ENCODE measurements at regions not wholly inside any gene's neighbourhood (a gene's known extent, or its start where the extent isn't known, plus 50 kb on each side); places are given as distances from the start of the nearest gene placed in this dataset.
"Not testable (repeated sequence)": the region's sequence is repeated elsewhere in the genome, so short reads cannot be mapped to it uniquely, and the experiment has no call there.

DNA sequence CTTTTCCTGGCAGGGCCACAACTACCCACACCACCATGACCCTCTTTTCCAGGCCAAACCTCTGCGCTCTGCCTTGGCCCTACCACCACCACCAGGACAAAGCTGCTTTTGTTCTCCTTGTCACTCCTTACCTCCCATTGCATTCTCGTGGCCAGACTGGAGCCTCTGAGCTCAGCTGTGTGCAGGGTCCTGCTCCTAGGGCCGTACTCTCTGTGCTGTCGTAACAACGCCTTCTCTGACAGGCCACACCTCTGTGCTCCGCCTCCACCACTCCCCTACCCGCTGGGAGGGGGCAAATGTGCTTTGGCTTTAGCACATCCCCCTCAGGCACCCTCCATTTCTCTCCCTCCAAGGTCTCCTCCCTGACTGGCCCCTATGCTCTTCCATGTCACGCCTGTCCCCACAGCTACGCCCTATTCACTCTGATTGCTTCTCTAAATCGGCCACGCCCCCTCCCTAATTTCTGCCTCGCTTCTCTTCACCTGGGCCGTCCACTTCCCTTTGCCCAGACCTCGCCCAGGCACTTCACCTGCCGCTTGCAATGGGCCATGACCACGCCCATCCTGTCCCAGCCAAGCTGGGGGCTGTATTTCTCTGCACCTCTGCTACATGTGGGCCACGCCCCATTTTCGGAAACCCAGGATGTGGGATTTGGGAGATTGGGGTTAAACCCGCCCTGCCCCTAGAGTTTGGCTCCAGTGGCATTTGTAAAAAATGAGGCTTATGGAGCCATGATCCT, 472.3 kb downstream of the KLF12 start:
- DNase-seq = no peak

DNA sequence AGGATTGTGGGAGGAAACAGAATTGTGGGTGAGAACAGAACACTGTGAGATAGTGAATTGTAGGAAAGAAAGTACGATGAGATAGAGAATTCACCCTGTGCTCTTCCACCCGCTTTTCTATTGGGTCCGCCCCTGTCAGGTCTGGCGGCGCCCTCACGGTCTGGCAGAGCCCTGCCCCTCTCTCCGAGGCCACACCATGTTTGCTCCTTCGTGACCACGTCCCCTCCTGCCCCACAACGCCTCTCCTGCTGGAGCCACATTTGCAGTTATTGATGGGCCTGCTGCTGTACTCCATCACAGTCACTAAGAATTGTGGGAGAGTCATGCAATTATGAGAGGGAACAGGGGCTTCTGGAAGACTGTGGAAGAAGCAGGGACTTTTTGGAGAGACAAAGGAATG, 473.1 kb downstream of the KLF12 start:
- no peak for DNase-seq

- DNase-seq = no peak
Measured at GRCh38 chr13:73658639-73659038, 475.6 kb downstream of the KLF12 start.

- DNase-seq = no peak
Measured at GRCh38 chr13:73657821-73658540, 476.2 kb downstream of the KLF12 start.

DNA sequence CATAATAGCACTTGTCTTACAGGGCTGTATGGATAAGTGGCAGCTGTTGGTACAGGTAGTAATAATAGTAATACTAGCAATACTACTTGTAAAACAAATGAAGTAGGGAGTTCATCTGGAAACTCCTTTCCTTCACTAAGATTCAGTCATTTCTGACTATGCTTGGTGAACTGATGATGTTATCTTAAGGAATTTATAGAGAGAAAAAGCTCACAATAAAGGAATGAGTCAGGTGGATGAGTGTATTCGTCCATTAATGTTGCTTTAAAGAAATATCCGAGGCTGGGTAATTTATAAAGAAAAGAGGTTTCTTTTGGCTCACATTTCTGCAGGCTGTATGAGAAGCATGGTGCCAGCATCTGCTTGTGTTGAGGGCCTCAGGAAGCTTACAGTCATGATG, 477.3 kb downstream of the KLF12 start:
- no peak for DNase-seq

DNA sequence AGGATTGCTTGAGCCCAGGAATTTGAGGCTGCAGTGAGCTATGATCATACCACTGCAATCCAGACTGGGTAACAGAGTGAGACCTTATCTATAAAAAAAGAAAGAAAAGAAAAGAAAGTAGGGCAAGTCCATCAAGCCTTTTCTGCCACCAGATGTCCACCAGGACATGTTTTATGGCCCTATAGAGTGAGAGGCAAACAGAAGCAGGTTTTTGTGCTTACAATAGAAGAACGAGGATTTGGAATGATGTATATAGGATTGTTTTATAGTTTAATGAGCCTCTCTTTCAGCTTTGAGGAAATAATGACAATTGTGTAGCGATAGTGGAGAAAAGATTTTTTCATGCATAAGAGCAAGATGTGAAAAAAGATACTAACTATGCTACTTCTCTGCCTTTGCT, 480.5 kb downstream of the KLF12 start:
- DNase-seq = no peak

GRCh38 chr13:73647417-73647816, 486.8 kb downstream of the KLF12 start:
- no peak for DNase-seq

- not testable (repeated sequence) for DNase-seq
Measured at GRCh38 chr13:73640476-73641179, 493.6 kb downstream of the KLF12 start.

DNA sequence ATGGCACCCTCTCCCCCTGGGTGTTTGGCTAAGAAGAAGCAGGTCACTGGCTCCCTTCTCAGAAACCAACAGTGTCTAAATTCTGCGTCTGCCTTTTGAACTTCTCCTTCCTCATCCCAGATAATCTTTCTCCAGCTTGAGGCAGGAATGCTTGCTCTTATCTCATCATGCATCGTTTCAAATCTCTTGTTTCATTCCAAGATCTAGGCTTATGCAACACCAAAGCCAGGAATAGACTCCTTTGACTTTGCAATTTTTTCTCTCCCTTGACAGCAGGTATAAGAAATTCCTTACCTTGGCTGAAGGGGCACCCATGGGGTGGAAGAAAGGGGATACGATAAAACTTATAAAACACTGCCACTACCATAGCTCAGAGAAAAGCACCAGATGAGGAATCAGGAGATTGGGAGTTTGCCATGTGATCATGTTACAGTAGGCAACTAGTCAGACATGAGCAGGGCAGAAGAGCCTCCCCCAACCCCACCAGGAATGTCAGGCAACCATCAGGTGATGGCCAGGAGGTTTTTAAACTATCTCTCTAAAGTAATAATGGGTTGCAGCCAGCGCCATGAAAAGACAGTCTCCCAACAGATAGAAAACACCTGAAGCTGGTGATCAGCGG, 498.9 kb downstream of the KLF12 start:
- no peak for DNase-seq

DNA sequence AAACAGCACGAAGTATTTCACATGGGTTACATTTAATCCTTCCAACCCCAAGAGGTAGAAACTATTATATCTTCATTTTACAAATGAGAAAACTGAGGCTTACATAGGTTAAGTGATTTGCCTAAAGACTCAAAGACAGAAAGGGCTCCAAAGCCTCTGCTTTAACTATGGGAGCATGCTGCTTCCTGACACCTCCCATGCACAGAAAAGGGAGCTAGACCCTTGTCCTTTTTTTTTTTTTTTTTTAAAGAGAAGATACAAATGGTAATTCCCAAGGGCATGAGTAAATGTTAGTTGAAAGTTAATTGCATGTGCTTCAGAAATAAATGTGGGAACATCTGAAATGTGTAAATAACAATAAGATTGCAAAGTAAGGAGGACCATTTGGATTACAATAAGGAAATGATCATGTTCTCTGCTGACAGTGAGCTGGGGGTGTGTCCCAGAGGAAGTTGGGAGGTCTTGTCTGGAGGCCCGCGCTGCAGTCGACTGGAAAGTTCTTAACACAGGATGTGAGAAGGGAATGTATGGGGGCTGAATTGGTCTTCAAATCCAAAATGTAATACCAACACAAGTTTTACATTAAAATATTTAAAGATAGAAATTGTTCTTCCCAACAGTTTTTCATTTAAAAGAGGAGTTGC, 500.3 kb downstream of the KLF12 start:
- DNase-seq = no peak

DNA sequence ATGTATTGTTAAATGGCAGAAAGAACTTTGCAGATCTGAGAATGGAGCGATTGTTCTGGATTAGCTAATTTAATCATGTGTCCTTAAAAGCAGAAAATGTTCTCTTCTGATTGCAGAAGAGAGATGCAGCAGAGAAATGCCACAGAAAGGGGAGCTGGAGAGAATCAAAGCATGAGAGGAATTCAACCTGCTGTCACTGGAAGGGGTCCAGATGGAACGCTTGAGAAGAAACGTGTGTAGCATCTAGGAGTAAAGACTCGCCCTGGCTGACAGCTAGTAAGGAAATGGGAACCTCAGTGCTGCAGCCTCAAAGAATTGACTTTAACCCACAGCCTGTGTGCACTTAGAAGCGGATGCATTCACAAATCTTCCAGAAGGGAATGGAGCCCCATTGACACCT, 502.8 kb downstream of the KLF12 start:
- DNase-seq = no peak

DNA sequence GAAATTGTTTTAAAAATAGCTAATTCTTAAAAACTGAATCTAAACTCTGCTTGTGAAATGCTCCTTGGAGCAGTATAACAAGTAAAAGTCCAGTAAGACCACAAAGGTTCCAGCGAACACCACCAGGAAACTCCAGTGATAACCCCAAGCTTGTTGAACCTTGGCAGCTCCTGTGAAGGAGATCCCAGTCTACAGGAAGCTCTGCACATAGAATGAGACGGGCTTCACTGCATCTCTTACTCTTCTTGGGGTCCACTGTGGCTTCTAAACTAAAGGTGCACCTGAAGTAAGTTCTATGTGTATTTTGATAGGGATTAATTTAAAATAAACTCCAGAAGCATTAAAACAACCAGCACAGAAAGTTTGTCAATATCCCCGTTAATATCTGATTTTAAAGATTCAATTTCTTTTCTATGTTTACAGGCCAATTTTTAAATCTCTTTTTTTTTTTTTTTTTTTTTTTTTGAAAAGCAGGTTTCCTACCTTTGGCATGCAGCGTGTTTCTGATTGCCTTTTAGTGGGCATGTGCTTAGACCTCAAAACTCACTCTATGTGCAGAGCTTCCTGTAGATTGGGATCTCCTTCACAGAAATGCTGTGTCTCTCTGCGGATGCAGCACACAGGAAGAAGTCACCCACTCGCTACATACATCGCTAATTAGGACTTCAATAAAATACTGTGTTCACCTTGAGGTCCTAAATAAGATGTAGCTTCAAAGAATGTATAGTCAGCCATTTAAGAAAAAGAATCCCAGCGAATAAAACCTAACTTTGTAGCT, 508.5 kb downstream of the KLF12 start:
- no peak for DNase-seq

- no peak for DNase-seq
Measured at GRCh38 chr13:73623281-73623680, 510.9 kb downstream of the KLF12 start.

GRCh38 chr13:73622381-73622780, 511.8 kb downstream of the KLF12 start:
- no peak for DNase-seq

GRCh38 chr13:73618275-73618865, 515.8 kb downstream of the KLF12 start:
- no peak for DNase-seq

- DNase-seq = no peak
Measured at GRCh38 chr13:73616861-73617260, 517.3 kb downstream of the KLF12 start.

DNA sequence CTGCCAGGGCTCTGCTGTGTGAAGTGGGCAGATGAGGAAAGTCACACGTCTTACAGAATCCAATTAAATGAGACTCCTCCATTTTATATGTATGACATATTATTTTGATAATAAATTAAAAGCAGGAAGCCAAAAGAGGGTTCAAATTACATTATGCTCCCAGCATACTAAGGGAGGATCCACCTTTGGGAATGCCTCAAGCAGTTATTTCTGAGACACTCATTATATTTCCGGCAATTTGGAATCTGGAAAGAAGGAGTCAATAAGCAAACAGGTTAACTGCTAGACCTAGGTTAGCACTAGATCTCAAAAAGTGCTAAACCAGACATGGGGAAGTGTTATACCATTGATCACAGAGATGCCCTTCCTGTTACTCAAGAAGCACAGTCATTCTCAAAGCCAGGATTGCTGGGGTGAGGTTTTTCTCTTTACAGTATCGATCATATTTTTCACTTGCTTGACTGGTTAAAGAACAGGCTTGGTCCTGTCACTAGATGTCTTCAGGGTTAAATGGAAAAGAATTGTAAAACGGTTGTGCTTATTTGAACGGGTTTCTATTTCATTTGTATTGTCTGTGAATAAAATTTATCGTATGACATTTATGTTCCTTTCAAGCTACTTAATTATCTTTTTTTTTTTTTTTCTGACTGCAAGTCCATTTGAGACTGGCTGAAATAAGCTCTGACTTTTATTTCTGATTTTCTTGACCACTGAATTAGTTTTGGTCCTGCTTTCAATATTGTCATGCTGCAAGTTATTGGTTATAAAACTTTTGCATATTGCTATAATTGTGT, 523.2 kb downstream of the KLF12 start:
- no peak for DNase-seq

DNA sequence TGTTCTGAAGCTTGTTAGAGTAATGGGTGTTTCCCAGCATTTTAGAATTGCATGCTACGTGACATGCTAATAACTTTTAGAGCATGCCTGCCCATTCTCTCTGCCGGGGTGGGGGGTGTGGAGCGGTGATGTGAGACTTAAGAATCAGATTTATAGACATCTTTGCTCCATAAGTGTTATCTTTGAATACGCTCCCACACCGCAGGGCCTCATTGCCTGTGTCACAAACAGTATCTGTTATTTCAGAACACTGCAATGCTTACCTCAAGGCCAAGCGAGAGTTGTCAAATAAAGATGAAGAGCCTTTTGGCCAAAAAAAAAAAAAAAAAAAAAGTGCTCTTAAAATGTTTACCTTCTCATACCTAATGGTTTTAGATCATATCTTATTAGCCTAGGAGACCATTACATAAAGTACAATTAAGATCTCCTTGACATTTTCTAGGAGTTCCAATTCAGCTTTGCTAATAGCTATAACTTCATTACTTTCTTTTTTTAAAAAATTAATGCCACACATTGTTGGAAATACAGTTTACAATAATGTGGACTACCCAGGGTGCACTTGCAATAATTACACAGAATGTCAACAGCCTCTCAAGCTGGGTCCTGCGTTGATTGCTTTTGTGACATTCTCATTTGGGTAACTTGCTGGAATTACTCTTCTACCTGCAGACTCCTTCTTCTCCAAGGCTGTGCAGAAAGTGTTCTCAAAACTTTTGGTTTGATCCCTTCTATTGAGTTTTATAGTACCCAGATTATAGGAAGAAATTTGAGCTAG, 525.3 kb downstream of the KLF12 start:
- no peak for DNase-seq

DNA sequence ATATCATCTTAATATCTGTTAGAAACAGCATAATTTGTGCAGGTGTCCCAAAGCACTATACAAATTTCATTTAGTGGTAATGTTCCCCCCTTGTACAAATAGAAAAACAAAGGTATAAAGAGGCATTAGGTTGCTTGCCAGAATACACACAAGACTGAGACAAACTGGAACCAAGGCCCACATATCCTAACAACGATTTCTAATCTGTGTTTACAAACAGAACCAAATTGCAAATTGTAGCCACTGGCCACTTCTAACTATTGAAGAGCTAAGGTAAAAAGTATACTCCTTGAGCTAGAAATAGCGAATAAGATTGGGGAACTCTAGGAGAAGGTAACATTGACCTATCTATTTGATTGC, 526.1 kb downstream of the KLF12 start:
- no peak for DNase-seq

GRCh38 chr13:73607489-73608156, 526.6 kb downstream of the KLF12 start:
- no peak for DNase-seq
